ENCODE measurements at regions not wholly inside any gene's neighbourhood (a gene's known extent, or its start where the extent isn't known, plus 50 kb on each side); places are given as distances from the start of the nearest gene placed in this dataset.

DNA sequence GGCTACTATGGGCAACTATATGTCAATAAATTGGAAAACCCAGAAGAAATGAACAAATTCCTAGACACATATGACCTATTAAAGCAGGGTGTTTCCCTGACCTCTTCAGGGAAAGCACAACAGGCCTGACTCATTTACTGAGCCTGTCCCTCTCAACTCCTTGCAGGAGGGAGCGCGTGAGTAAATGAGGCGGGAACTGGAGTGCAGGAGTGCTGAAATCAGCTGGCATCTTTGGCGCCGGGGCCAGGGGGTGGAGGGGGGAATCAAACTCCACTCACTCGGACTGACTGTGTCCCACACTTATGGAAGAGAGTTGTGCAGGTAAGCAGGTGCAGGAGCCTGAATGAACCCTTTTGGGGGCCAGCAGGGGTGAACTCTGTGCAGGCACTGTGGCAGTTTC lies 671.2 kb upstream of the PTCHD4 start:
- TF ChIP-seq EZH2 (IDR thresholded peaks at IDR 0.05; ENCODE audit: insufficient read depth, poor library complexity, severe bottlenecking) = no peak
- no peak for TF ChIP-seq EZH2phosphoT487 (IDR thresholded peaks at IDR 0.05; ENCODE audit: insufficient read depth, low read depth)
- no peak overlapping the region for H3K9ac ChIP-seq
- no peaks in the 10 kb centered on the region for H3K9me3 ChIP-seq (ENCODE audit: low read depth)
- no peak overlapping the region for H3K4me2 ChIP-seq (ENCODE audit: unreplicated experiment)
- H3K27ac ChIP-seq = no peak overlapping the region
- H3K4me3 ChIP-seq = no peak overlapping the region
- DNase-seq = no peak
- 46 to 58% methylated on average over 6 of the region's 6 CpGs for WGBS, 2 experiments (ENCODE audit: low coverage in 1 of 2, low lambda C conversion rate in 2 of 2, missing lambda C conversion rate in 2 of 2)
- H3K4me1 ChIP-seq (ENCODE audit: insufficient read depth) = no peaks in the 10 kb centered on the region
- no peaks in the 10 kb centered on the region for H3F3A ChIP-seq (ENCODE audit: insufficient read depth)
- H3K27me3 ChIP-seq (replicated peaks; ENCODE audit: insufficient read depth) = no peaks in the 10 kb centered on the region
- H2AFZ ChIP-seq = no peak overlapping the region
- H4K20me1 ChIP-seq (ENCODE audit: insufficient read depth) = no peaks in the 10 kb centered on the region
- H3K36me3 ChIP-seq (ENCODE audit: low read depth) = no peaks in the 10 kb centered on the region
- no peaks in the 10 kb centered on the region for H3K79me2 ChIP-seq (ENCODE audit: insufficient read depth)
- in situ Hi-C loops (cut with MboI) = no loop called here
- no peaks in the 10 kb centered on the region for H3K9me2 ChIP-seq (ENCODE audit: insufficient read depth)

DNA sequence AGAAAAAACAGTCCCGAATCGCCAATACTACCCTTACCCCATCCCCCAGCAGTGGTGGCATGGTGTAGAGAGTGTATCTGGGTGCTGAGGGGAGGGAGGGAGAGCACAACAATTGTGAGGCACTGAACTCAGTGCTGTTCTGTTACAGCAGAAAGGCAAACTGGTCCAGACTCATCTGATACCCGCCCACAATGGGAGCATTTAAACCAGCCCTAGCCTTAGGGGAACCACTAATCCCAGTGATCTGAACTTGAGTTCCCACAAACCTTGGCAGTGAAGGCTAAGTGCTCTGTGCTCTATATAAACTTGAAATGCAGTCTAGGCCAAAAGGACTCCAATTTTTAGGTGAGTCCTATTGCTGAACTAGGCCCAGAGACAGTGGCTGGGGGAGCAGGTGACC lies 666.4 kb upstream of the PTCHD4 start:
- Histone ChIP-seq H2AFZ (no peak overlapping the region), H3K4me2 (ENCODE audit: unreplicated experiment) (no peak overlapping the region), H3K36me3 (ENCODE audit: low read depth) (no peaks in the 10 kb centered on the region), H3K79me2 (ENCODE audit: insufficient read depth) (no peaks in the 10 kb centered on the region), H3K27ac (no peak overlapping the region), H3K9me2 (ENCODE audit: insufficient read depth) (no peaks in the 10 kb centered on the region), H3K4me3 (no peak overlapping the region), H3K9ac (no peak overlapping the region), H3K4me1 (ENCODE audit: insufficient read depth) (peaks cover 25% of the 10 kb centered on the region), H4K20me1 (ENCODE audit: insufficient read depth) (no peaks in the 10 kb centered on the region), H3K27me3 (replicated peaks; ENCODE audit: insufficient read depth) (no peaks in the 10 kb centered on the region), H3F3A (ENCODE audit: insufficient read depth) (no peaks in the 10 kb centered on the region), H3K9me3 (ENCODE audit: low read depth) (no peaks in the 10 kb centered on the region)
- 46 to 47% methylated on average over 3 of the region's 3 CpGs for WGBS, 2 experiments (ENCODE audit: low coverage in 1 of 2, low lambda C conversion rate in 2 of 2, missing lambda C conversion rate in 2 of 2)
- in situ Hi-C loops (cut with MboI) = no loop called here
- no peak for DNase-seq
- no peak for TF ChIP-seq EZH2phosphoT487 (IDR thresholded peaks at IDR 0.05; ENCODE audit: insufficient read depth, low read depth)

DNA sequence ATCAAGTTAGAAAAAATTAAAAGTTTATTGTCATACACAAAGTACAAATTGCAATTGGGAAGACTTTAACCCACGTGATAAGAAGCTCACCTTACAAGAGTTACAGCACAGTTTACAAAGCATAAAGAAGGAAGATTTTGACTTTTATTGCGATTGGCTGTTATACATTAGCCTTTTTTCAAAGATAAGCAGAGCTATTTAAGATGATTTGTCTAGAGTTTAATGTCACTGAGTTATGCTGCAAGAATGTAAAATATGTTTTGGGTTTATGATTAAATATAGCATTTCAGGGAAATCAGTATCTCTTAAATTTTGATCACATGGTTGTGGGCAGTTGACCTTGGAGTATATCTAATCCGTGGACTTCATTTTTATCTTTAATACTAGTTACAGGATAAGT lies 664.2 kb upstream of the PTCHD4 start:
- Histone ChIP-seq H3K9me3 (ENCODE audit: low read depth) (no peaks in the 10 kb centered on the region), H3K4me2 (ENCODE audit: unreplicated experiment) (peak overlapping the region; percentile 48), H3K79me2 (ENCODE audit: insufficient read depth) (no peaks in the 10 kb centered on the region), H3K36me3 (ENCODE audit: low read depth) (no peaks in the 10 kb centered on the region), H3K27me3 (replicated peaks; ENCODE audit: insufficient read depth) (no peaks in the 10 kb centered on the region), H4K20me1 (ENCODE audit: insufficient read depth) (no peaks in the 10 kb centered on the region), H3K4me3 (no peak overlapping the region), H3F3A (ENCODE audit: insufficient read depth) (no peaks in the 10 kb centered on the region), H3K9me2 (ENCODE audit: insufficient read depth) (no peaks in the 10 kb centered on the region), H3K27ac (no peak overlapping the region), H2AFZ (peak overlapping the region; percentile 37; the same call in 1 of the 2 replicates), H3K9ac (no peak overlapping the region), H3K4me1 (ENCODE audit: insufficient read depth) (peaks cover 25% of the 10 kb centered on the region)
- DNase-seq = no peak
- in situ Hi-C loops (cut with MboI) = no loop called here
- TF ChIP-seq EZH2 (IDR thresholded peaks at IDR 0.05; ENCODE audit: insufficient read depth, poor library complexity, severe bottlenecking) (no peak), EZH2phosphoT487 (IDR thresholded peaks at IDR 0.05; ENCODE audit: insufficient read depth, low read depth) (no peak)
- 19 to 25% methylated on average over 3 of the region's 3 CpGs for WGBS, 2 experiments (ENCODE audit: low coverage in 1 of 2, low lambda C conversion rate in 2 of 2, missing lambda C conversion rate in 2 of 2)

DNA sequence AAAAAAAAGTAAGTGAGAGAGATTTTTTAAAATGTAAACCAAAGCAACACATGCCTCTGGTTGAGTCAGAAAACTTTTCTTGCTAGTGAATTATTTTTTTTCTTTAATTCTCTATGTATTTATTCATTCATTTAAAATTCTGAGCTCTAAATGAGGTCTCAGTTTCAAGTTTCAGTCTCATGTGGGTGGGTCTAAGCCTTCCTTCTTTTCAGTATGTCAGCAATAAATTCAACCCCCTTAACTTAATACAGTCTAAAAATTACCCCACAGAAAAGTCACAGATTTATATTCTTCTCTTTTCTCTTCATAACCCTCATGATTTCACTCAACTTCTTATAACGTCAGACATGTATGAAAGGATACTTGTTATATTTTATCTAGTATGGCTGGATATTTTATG lies 663.3 kb upstream of the PTCHD4 start:
- no peak for TF ChIP-seq EZH2phosphoT487 (IDR thresholded peaks at IDR 0.05; ENCODE audit: insufficient read depth, low read depth)
- no peak for TF ChIP-seq EZH2 (IDR thresholded peaks at IDR 0.05; ENCODE audit: insufficient read depth, poor library complexity, severe bottlenecking)
- Histone ChIP-seq H3K4me2 (ENCODE audit: unreplicated experiment) (peak overlapping the region; percentile 45), H3K79me2 (ENCODE audit: insufficient read depth) (no peaks in the 10 kb centered on the region), H2AFZ (peak overlapping the region; percentile 35; the same call in 1 of the 2 replicates), H3K9ac (no peak overlapping the region), H4K20me1 (ENCODE audit: insufficient read depth) (no peaks in the 10 kb centered on the region), H3K9me3 (ENCODE audit: low read depth) (no peaks in the 10 kb centered on the region), H3K9me2 (ENCODE audit: insufficient read depth) (no peaks in the 10 kb centered on the region), H3K36me3 (ENCODE audit: low read depth) (no peaks in the 10 kb centered on the region), H3K4me1 (ENCODE audit: insufficient read depth) (peaks cover 25% of the 10 kb centered on the region), H3K27me3 (replicated peaks; ENCODE audit: insufficient read depth) (no peaks in the 10 kb centered on the region), H3F3A (ENCODE audit: insufficient read depth) (no peaks in the 10 kb centered on the region), H3K27ac (no peak overlapping the region), H3K4me3 (no peak overlapping the region)
- in situ Hi-C loops (cut with MboI) = loop anchor here (25.0 kb wide), 2 partner anchors 687 to 987 kb away; partner anchors contain the start of gene OPN5
- 38 to 40% methylated on average over 1 of the region's 1 CpG for WGBS, 2 experiments (ENCODE audit: low coverage in 1 of 2, low lambda C conversion rate in 2 of 2, missing lambda C conversion rate in 2 of 2)
- DNase-seq = no peak

DNA sequence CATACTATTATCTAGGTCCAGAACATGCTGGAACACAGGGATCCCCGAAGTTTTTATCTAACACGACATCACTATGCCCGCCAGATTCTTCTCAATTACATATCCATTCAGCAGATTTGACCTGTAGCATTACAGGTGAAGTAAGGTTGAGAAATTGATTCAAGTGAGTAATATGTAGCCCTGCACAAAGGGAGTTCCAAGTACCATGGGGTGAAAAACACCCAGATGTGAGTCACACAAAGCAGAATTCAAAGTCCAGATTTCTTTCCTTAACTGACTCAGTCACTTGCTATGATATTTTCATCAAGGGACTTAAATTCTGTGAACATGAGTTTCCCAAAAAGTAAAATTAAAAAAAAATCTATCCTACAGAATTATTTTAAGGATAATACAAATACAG lies 655.4 kb upstream of the PTCHD4 start:
- Histone ChIP-seq H3K9me2 (ENCODE audit: insufficient read depth) (no peaks in the 10 kb centered on the region), H4K20me1 (ENCODE audit: insufficient read depth) (no peaks in the 10 kb centered on the region), H3K79me2 (ENCODE audit: insufficient read depth) (no peaks in the 10 kb centered on the region), H3K27ac (no peak overlapping the region), H3F3A (ENCODE audit: insufficient read depth) (peaks cover 15% of the 10 kb centered on the region), H3K4me1 (ENCODE audit: insufficient read depth) (peaks cover 23% of the 10 kb centered on the region), H2AFZ (no peak overlapping the region), H3K9ac (no peak overlapping the region), H3K36me3 (ENCODE audit: low read depth) (no peaks in the 10 kb centered on the region), H3K27me3 (replicated peaks; ENCODE audit: insufficient read depth) (no peaks in the 10 kb centered on the region), H3K4me2 (ENCODE audit: unreplicated experiment) (peak overlapping the region; percentile 25), H3K9me3 (ENCODE audit: low read depth) (no peaks in the 10 kb centered on the region), H3K4me3 (no peak overlapping the region)
- TF ChIP-seq EZH2 (IDR thresholded peaks at IDR 0.05; ENCODE audit: insufficient read depth, poor library complexity, severe bottlenecking) (no peak), EZH2phosphoT487 (IDR thresholded peaks at IDR 0.05; ENCODE audit: insufficient read depth, low read depth) (no peak)
- peak; percentile 77 for DNase-seq
- 14 to 23% methylated on average over 3 of the region's 3 CpGs for WGBS, 2 experiments (ENCODE audit: low coverage in 1 of 2, low lambda C conversion rate in 2 of 2, missing lambda C conversion rate in 2 of 2)
- in situ Hi-C loops (cut with MboI) = loop anchor here (25.0 kb wide), 2 partner anchors 679 to 979 kb away; partner anchors contain the start of gene OPN5

Measured in GM23248 (cell line).